ENCODE measurements at regions not wholly inside any gene's neighbourhood (a gene's known extent, or its start where the extent isn't known, plus 50 kb on each side); places are given as distances from the start of the nearest gene placed in this dataset.

DNA sequence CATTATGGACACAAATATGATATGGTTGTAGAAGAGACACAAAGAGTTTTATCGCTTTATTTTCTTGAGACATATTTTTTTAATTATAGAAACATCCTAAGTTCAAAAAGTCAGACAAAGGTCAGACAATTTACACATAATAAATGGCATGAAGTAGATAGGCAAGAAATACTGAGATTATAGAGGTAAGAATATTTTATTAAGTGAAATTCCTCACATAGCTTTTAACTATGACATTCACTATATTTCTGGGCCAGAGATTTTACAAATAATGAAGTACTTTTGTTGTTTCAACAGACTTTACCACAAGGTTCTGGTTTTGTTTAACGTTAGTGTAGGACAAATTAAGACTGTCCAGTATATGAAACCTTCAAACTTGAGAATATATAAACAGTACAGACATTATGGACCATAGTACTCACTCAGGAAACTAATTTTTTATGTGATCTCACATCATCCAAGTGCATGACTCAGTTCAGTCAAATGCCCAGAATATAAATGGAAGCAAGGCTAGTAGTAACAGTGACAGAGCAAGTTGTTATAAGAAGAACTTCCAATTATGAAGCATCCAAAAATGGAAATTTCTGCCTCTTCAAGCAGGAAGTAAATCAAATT is 394.8 kb downstream of the KCNJ2 start:
- TF ChIP-seq, protein P1, sequence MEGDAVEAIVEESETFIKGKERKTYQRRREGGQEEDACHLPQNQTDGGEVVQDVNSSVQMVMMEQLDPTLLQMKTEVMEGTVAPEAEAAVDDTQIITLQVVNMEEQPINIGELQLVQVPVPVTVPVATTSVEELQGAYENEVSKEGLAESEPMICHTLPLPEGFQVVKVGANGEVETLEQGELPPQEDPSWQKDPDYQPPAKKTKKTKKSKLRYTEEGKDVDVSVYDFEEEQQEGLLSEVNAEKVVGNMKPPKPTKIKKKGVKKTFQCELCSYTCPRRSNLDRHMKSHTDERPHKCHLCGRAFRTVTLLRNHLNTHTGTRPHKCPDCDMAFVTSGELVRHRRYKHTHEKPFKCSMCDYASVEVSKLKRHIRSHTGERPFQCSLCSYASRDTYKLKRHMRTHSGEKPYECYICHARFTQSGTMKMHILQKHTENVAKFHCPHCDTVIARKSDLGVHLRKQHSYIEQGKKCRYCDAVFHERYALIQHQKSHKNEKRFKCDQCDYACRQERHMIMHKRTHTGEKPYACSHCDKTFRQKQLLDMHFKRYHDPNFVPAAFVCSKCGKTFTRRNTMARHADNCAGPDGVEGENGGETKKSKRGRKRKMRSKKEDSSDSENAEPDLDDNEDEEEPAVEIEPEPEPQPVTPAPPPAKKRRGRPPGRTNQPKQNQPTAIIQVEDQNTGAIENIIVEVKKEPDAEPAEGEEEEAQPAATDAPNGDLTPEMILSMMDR (IDR thresholded peaks at IDR 0.05), result no peak
- TF ChIP-seq POLR2A (IDR thresholded peaks at IDR 0.05), result no peak

All from Peyer's patch (tissue), 4 donors.